ENCODE measurements at regions not wholly inside any gene's neighbourhood (a gene's known extent, or its start where the extent isn't known, plus 50 kb on each side); places are given as distances from the start of the nearest gene placed in this dataset.

GRCh38 chr3:159163656-159164055 lies 361.8 kb downstream of the MFSD1 start:
- no peak overlapping the region for H3K4me3 Mint-ChIP-seq

DNA sequence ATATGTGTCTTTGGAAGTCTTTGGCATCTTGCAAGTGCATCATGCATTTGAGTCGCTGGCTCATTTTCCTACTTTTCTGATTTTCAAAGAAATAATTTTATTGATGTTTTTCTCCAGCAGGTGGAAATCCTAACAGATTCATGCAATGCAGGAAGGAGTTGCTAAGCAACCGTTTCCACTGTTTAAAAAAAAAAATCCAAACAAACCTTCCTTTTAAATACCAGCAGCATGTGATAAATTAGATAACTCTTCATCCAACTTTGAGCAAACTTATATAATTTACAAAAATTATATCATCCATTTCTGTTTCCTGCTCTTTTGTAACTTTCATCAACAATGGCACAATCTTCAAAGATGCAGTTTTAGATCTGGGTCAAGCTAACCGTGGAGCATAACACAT lies 364.1 kb downstream of the MFSD1 start:
- H3K36me3 Mint-ChIP-seq (ENCODE audit: low read depth), result no peaks in the 10 kb centered on the region
- H3K27ac Mint-ChIP-seq, result no peak overlapping the region
- H3K4me1 Mint-ChIP-seq (ENCODE audit: low read depth), result peaks cover 17% of the 10 kb centered on the region
- no peak overlapping the region for H3K4me3 Mint-ChIP-seq
- no peaks in the 10 kb centered on the region for H3K9me3 Mint-ChIP-seq
- TF ChIP-seq CTCF (IDR thresholded peaks at IDR 0.05), result no peak
- no peaks in the 10 kb centered on the region; the same call in 1 of the 2 replicates for H3K27me3 Mint-ChIP-seq (ENCODE audit: insufficient read depth)
- no peak for DNase-seq

More at GRCh38 chr3:159163656-159164055, 361.8 kb downstream of the MFSD1 start:
- Mint-ChIP-seq H3K27me3 (ENCODE audit: insufficient read depth) (peaks cover 5% of the 10 kb centered on the region), H3K36me3 (ENCODE audit: low read depth) (no peaks in the 10 kb centered on the region), H3K27ac (no peak overlapping the region), H3K9me3 (no peaks in the 10 kb centered on the region), H3K4me1 (ENCODE audit: low read depth) (no peaks in the 10 kb centered on the region; the same call in 1 of the 2 replicates)
- TF ChIP-seq CTCF (IDR thresholded peaks at IDR 0.05), result no peak
- DNase-seq, result no peak

DNA sequence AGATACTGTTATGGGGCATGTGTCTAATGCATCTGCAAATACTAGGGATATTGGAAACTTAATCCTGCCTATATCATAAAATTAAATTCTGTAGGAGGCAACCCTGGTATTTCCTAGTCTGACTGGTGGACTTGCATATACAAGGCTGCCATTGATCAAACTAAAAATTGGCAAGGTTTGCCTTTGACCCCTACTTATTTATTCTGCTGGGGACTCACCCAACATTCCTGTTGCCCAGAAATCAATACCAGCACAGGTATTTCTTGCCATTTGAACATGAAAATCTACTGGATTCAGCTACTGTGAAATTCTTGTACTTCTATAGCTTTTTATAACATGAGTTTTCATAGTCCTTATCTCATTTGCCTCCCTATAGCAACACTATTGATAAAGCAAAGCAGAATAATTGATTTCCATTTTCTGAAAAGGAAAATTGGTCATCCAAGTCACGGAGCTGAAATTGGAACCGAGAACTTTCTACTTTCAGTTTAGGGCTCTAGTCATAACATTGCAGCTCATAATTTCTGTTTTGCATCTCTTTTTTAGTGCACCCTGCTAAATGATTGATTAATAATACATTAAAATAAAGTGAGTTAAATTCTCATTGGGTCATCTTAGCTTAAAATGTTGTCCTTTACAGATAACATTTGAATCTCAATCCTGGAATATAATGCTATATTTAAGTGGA lies 365.2 kb downstream of the MFSD1 start:
- no peaks in the 10 kb centered on the region; the same call in 1 of the 2 replicates for H3K27me3 Mint-ChIP-seq (ENCODE audit: insufficient read depth)
- no peak overlapping the region for H3K27ac Mint-ChIP-seq
- no peak for TF ChIP-seq CTCF (IDR thresholded peaks at IDR 0.05)
- peaks cover 22% of the 10 kb centered on the region for H3K4me1 Mint-ChIP-seq (ENCODE audit: low read depth)
- no peak for DNase-seq
- H3K4me3 Mint-ChIP-seq, result no peak overlapping the region
- H3K9me3 Mint-ChIP-seq, result no peaks in the 10 kb centered on the region
- no peaks in the 10 kb centered on the region for H3K36me3 Mint-ChIP-seq (ENCODE audit: low read depth)

GRCh38 chr3:159168788-159169187 lies 366.9 kb downstream of the MFSD1 start:
- Mint-ChIP-seq H3K4me3 (no peak overlapping the region), H3K27me3 (ENCODE audit: insufficient read depth) (peaks cover 7% of the 10 kb centered on the region; the same call in 1 of the 2 replicates), H3K36me3 (ENCODE audit: low read depth) (no peaks in the 10 kb centered on the region), H3K4me1 (ENCODE audit: low read depth) (peaks cover 22% of the 10 kb centered on the region), H3K9me3 (no peaks in the 10 kb centered on the region), H3K27ac (no peak overlapping the region)
- TF ChIP-seq CTCF (IDR thresholded peaks at IDR 0.05), result no peak
- DNase-seq, result no peak

- peak; percentile 78 for DNase-seq
- peak overlapping the region; percentile 91 for H3K27ac Mint-ChIP-seq
These were observed 368.0 kb downstream of the MFSD1 start for GRCh38 chr3:159169828-159170227.

More at GRCh38 chr3:159169828-159170227, 368.0 kb downstream of the MFSD1 start:
- Mint-ChIP-seq H3K4me1 (ENCODE audit: low read depth) (peaks cover 22% of the 10 kb centered on the region), H3K36me3 (ENCODE audit: low read depth) (no peaks in the 10 kb centered on the region), H3K4me3 (peak overlapping the region; percentile 71), H3K9me3 (no peaks in the 10 kb centered on the region), H3K27me3 (ENCODE audit: insufficient read depth) (peaks cover 7% of the 10 kb centered on the region; the same call in 1 of the 2 replicates)
- no peak for TF ChIP-seq CTCF (IDR thresholded peaks at IDR 0.05)

Data from HFFc6 (cell line).